ENCODE measurements at regions not wholly inside any gene's neighbourhood (a gene's known extent, or its start where the extent isn't known, plus 50 kb on each side); places are given as distances from the start of the nearest gene placed in this dataset.

DNA sequence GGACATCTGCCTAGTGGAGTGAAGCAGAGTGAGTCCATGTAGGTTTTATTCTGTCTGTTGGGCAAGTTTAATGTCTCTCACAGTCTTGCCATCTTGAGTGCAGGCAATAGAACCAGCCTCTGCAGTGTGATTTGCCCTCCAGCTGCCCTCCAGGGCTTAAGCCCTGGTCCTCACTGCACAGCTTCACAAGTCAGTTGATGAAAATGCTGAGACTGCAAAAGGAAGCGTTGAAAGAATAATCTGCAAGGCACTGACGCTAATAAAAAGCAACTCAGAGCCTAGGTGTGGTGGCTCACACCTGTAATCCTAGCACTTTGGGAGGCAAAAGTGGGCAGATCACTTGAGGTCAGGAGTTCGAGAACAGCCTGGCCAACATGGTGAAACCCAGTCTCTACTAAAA is 54.1 kb upstream of the PHOX2B start:
- CTCF ChIA-PET: no interaction called here
- Mint-ChIP-seq H3K36me3 (no peaks in the 10 kb centered on the region), H3K27me3 (peaks cover 8% of the 10 kb centered on the region), H3K4me1 (ENCODE audit: low read depth) (no peaks in the 10 kb centered on the region), H3K9me3 (no peaks in the 10 kb centered on the region), H3K27ac (no peak overlapping the region), H3K4me3 (no peak overlapping the region)
- intact Hi-C loops (cut with micrococcal nuclease): no loop called here
- DNase-seq: no peak
- POLR2A ChIA-PET: no interaction called here

DNA sequence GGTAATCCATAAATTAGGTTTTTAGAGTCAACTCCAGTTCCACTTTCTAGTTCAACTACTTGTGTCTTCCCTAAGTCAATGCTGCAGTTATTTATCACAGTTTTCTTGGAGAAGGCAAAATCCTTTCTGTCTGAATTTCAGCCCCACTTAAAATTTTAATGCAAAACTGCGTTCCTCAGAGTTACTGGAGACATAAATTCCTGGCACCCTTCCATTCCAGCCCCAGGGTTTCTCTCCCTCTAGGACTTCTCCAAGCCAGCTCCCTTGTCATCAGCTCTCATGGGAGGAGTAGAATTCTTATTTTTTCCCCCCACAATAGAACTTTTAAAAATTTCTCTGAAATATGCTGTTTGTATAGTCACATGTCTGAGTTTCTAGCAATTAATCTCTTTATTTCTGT is 50.6 kb upstream of the PHOX2B start:
- H3K4me3 Mint-ChIP-seq: no peak overlapping the region
- H3K27ac Mint-ChIP-seq: no peak overlapping the region
- peaks cover 6% of the 10 kb centered on the region for H3K27me3 Mint-ChIP-seq
- no peaks in the 10 kb centered on the region for H3K36me3 Mint-ChIP-seq
- no peaks in the 10 kb centered on the region for H3K4me1 Mint-ChIP-seq (ENCODE audit: low read depth)
- no peak for DNase-seq
- POLR2A ChIA-PET: no interaction called here
- intact Hi-C loops (cut with micrococcal nuclease): no loop called here
- CTCF ChIA-PET: no interaction called here
- H3K9me3 Mint-ChIP-seq: no peaks in the 10 kb centered on the region

Measured in activated CD4-positive, alpha-beta memory T cell treated with anti-CD3 and anti-CD28 coated beads for 36 hours (primary cell).